Activated CD8-positive, alpha-beta memory T cell treated with anti-CD3 and anti-CD28 coated beads, Interleukin-2, amount 50 U/mL, for 1 hour (primary cell): ENCODE measurements at regions not wholly inside any gene's neighbourhood (a gene's known extent, or its start where the extent isn't known, plus 50 kb on each side); places are given as distances from the start of the nearest gene placed in this dataset.

Experiments
- DNase-seq: peaks from one replicate; pipeline ENCODE4 v3.0.0-alpha.2; 2020; ENCODE audit errors: extremely low read depth

GRCh38 chr1:221462345-221462744 lies 279.5 kb downstream of the DUSP10 start:
- no peak for DNase-seq

DNA sequence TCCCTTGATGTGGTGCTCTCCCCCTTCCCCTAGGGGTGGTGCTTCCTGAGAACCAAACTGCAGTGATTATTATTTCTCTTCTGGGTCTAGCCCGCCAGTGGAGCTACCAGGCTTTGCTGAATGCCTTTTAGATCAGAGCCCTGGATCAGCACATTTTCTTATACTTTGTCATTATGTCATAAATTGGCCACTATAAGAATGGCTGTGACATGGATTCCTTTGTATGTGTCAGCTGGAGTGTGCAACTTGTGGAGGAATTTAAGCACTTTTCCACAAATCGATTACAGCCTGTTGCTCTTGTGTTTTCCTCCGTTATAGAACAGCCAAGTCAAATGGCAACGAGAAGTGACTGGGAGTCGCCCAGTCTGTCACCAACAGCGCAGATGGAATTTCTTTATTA lies 273.3 kb downstream of the DUSP10 start:
- no peak for DNase-seq

- DNase-seq: no peak
Observed at GRCh38 chr1:221469476-221469875, 272.4 kb downstream of the DUSP10 start.

GRCh38 chr1:221470000-221470698 lies 271.7 kb downstream of the DUSP10 start:
- no peak for DNase-seq

DNA sequence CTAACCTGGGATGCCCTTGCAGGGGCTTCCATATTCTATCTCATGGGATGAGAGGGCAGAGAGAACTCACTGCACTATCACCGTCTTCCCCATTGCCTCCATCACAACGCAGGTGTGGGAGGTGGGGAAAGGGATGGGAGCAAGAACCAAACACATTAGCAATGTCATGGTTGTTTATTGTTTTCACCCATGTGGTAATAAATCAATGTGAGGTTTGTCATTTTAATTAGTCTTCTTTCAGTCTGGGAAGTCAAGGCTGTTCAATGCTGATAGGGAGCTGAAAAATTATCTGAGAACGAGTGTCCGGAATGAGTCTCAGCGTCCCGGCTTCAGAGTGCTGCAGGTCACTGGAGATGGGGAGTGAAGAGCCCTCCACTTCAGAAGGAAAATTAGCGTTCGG lies 268.5 kb downstream of the DUSP10 start:
- no peak for DNase-seq

GRCh38 chr1:221477252-221477651 lies 264.6 kb downstream of the DUSP10 start:
- no peak for DNase-seq

DNA sequence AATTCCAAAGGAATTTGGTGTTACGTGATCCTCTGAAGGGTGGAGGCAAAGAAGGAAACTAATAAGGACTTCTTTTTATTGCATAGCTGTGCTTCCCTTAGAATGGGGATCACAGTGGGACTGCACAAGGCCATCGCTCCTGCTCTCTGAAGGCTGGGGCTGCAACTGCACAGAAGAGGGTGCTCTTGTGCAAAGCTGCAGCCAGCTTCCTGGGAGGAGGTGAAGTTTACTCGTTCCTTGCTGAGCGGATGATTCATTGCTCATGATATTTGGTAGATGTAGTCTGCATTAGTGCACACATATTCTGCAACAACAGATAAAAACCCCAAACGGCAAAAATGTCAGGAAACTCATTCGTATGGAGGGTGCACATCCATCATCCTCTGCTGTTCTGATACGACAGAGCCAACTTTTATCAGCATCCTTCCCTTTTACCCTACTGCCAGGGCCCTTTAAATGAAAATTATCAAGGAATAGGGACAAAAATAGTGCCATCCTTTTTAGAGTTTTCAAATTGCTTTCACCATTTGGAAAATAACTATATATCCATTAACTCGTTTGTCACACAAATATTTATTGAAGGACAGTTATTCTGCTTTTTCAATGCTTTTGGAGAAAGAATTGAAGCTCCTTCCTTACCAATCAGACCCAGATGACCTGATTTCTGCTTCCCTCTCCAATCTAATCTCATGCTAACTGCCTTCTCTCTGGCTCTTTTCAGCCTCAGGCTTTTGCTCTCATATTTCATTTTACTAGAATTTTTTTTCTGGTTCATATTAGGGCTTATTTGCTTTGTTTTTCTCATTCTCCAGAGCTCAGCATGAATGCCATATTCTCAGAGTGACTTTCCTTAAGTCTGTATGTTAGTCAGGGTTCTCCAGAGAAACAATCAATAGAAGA lies 263.6 kb downstream of the DUSP10 start:
- peak; percentile 18 for DNase-seq

- DNase-seq: no peak
Observed at GRCh38 chr1:221487781-221488524, 253.9 kb downstream of the DUSP10 start.

DNA sequence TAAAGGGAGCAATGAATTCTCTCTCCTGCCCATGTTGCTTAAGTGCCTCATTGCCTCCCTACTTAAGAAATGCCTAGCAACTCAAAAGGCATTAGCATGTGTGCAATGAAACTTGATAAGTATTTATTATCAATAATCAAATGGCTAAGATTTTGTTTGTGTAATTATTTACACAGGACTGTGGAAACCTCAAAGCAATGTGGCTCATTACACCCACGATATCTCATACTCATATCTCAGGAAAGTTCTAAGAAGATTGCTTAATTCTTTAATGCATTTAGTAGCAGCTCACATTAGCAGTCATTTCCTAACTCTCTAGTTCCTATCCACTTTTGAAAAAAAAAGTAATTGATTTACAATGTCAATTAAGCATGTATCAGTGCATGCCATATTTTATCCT lies 253.3 kb downstream of the DUSP10 start:
- DNase-seq: no peak

- no peak for DNase-seq
Observed at GRCh38 chr1:221494670-221495069, 247.2 kb downstream of the DUSP10 start.

- DNase-seq: no peak
Observed at GRCh38 chr1:221497046-221497445, 244.8 kb downstream of the DUSP10 start.

DNA sequence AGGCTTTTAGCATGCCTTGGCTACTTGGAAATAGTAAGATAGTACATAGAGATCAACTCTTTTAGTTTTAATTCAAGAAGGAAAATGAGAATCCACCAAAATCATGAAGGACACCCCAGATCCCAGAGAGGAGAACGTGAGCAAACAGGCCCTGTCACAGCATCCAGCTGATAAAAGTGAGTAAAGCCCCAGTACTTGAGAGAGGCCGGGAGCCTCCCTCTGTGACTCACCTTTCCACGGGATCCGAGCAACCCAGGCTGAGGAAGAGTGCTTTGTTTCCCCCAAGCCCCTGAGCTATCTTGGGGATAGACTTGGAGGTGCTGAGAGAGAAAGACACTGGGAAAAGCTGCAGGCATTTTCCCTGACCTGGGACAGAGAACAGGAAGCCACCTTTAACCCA lies 238.6 kb downstream of the DUSP10 start:
- DNase-seq: no peak

DNA sequence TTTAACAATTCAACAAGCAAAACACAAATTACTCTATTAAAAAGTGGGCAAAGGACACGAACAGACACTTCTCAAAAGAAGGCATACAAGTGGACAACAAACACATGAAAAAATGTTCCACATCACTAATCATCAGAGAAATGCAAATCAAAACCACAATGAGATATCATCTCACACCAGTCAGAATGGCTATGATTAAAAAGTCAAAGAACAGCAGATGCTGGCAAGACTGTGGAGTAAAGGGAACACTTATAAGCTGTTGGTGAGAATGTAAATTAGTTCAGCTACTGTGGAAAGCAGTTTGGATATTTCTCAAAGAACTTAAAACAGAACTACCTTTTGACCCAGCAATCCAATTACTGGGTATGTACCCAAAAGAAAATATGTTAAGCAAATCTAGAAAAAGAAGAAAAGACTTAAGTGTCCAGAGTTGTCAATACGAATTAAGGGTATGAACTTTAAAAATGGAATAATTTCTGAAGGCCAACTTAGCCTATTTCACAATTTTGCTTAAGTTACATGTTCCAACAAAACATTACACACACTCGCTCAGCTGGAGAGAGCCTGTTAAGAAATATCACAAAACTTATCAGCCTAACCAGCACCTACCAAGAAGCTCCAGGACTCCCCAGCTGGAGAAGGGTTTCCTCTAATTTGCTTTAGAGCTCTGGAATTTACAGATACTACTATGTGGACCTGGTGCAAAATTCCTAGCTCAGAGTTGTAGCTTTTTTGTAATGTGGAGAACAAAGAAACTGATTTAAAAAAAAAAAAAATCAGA lies 232.1 kb downstream of the DUSP10 start:
- no peak for DNase-seq

- DNase-seq: no peak
Observed at GRCh38 chr1:221510793-221511503, 230.9 kb downstream of the DUSP10 start.

- no peak for DNase-seq
Observed at GRCh38 chr1:221511797-221512196, 230.1 kb downstream of the DUSP10 start.

- no peak for DNase-seq
Observed at GRCh38 chr1:221514806-221515205, 227.1 kb downstream of the DUSP10 start.

- no peak for DNase-seq
Observed at GRCh38 chr1:221515496-221515895, 226.4 kb downstream of the DUSP10 start.

DNA sequence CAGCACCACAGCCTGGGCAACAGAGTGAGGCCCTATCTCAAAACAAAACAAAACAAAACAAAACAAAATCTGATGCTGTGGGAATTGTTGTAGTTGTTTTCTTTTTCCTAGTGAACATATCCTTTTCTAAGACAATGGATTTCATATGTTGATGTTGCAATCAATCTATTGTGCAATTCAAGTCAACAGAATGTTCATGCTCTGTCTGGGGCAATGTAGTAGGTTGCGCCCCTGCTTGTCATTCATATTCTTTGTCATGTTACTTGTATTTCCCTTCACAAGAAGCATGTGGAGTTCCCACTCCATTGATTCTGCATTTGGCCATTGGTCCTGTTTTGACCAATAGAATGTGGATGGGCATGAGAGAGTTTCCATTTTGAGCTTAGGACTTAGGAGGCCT lies 223.9 kb downstream of the DUSP10 start:
- DNase-seq: no peak

DNA sequence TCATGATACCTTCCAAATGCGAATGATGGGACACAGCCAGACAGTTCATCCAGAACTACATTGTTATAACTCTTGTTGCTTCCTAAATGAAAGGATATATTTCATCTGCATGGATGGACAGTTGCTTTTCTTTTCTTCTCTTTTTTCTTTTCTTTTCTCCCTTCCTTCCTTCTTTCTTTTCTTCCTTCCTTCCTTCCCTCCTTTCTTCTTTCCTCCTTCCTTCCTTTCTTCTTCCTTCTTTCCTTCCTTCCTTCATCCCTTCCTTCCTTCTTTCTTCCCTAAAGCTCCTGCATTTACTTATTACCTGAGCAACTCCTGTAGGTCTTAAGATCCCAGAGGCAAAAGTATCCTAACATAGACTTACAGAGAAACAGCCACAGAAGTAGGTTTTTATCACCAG lies 221.6 kb downstream of the DUSP10 start:
- no peak for DNase-seq

DNA sequence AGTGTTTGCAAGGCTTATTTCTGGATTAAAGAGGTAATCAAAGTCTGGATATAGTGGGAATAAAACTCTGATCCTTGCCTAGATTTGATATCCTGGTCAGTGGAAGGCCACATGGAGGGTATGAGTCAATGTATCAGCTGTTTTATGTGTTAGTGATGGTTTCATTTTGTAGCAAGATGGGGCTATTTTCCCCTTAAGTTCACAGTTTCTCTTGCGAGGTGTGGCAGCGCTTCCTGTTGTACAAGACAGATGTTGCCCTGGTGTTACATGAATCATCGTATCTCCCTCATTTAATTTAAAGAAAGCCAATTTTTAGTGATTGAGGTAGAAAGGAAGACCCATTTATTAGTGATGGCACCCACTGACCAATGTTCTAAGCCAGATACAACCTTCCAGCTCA lies 220.2 kb downstream of the DUSP10 start:
- no peak for DNase-seq

DNA sequence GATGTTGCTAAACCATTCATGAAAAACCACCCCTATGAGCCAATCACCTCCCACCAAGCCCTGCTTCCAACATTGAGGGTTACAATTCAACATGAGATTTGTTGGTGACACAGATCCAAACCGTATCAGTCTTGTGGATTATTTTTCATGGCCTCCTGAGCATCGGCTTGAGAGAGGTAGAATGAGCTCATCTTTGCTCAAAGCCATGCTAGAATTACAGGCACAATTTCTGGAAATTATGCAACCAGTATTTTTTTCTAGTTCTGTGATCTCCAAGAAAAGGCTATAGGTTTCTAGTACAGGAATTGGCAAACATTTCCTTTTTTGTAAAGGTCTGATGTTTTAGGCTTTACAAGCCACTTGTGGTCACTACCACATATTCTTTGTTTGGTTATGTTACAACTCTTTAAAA lies 219.4 kb downstream of the DUSP10 start:
- no peak for DNase-seq
